HEK293T (cell line): ENCODE measurements at regions not wholly inside any gene's neighbourhood (a gene's known extent, or its start where the extent isn't known, plus 50 kb on each side); places are given as distances from the start of the nearest gene placed in this dataset.

Experiments
- SP1 ChIP-seq: fragments of 450-650 bp; IDR thresholded peaks from 2 replicates; pipeline ENCODE4 v1.6.1; 2017
- TF ChIP-seq, protein P1 (sequence below): fragments of 450-650 bp; IDR thresholded peaks from 2 replicates; pipeline ENCODE4 v1.6.1; 2016

DNA sequence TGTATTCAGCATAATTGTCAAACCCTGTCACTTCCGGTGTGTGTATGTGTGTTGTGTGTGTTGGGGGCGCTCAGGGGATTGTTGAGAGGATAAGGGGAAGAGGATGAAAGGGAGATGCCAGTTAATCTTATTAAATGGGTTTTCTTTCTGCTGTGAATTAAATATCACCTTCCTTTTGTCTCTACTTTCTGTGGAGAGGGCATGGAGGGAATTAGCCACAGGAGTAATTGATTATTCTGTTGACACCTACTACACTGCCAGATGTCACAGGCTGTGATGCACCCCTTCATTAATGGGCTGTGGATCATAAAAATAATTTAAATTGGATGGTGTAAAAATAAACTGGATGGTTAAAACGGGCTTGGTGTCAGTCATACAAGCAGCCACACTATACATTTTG is 311.9 kb downstream of the MDFIC start:
- no peak for TF ChIP-seq SP1
- TF ChIP-seq, protein P1, sequence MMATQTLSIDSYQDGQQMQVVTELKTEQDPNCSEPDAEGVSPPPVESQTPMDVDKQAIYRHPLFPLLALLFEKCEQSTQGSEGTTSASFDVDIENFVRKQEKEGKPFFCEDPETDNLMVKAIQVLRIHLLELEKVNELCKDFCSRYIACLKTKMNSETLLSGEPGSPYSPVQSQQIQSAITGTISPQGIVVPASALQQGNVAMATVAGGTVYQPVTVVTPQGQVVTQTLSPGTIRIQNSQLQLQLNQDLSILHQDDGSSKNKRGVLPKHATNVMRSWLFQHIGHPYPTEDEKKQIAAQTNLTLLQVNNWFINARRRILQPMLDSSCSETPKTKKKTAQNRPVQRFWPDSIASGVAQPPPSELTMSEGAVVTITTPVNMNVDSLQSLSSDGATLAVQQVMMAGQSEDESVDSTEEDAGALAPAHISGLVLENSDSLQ: no peak
